ENCODE measurements at regions not wholly inside any gene's neighbourhood (a gene's known extent, or its start where the extent isn't known, plus 50 kb on each side); places are given as distances from the start of the nearest gene placed in this dataset.

DNA sequence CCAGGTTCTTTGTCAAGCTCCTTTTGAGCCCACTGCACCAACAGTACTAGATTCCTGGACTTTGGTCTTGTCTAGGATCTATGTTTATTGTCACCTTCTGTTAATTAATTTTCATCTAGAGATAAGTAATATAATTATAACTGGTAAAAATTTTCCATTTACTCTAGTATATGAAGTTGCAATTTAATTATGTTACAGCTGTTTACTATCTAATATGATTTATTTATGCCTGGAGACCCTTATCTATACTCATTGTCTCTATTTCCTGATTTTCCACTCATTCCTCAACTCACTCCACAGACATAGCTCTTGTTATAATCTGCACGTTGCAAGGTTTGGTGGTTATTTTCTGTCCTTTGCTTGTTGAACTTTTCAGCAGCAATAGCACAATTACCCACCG, 63.2 kb upstream of the PHF14 start:
- no peak overlapping the region for H3K4me3 ChIP-seq (ENCODE audit: control insufficient read depth, low read depth, low read length)
- DNase-seq (ENCODE audit: low read depth) = no peak
- TF ChIP-seq, protein P1, sequence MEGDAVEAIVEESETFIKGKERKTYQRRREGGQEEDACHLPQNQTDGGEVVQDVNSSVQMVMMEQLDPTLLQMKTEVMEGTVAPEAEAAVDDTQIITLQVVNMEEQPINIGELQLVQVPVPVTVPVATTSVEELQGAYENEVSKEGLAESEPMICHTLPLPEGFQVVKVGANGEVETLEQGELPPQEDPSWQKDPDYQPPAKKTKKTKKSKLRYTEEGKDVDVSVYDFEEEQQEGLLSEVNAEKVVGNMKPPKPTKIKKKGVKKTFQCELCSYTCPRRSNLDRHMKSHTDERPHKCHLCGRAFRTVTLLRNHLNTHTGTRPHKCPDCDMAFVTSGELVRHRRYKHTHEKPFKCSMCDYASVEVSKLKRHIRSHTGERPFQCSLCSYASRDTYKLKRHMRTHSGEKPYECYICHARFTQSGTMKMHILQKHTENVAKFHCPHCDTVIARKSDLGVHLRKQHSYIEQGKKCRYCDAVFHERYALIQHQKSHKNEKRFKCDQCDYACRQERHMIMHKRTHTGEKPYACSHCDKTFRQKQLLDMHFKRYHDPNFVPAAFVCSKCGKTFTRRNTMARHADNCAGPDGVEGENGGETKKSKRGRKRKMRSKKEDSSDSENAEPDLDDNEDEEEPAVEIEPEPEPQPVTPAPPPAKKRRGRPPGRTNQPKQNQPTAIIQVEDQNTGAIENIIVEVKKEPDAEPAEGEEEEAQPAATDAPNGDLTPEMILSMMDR (IDR thresholded peaks at IDR 0.05; ENCODE audit: control insufficient read depth, insufficient read depth, low read depth, low read length, missing control alignments) = no peak

DNA sequence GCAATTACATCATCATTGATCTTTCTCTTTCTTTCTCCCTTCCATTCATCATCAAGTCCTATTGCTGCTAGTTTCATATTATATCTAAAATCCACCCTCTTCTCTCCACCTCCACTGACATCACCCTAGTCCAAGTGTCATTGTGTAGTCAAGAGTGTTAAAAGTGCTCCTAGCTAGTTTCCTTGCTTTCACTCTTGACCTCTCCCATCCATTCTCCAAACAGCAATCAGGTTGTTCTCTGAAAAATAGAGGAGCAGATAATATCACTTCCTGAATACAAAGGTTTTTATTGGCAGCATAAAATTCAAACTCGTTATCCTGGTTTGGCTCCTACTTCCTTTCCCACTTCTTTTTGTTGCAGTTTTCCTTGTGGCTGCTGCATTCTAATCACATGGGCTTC, 61.6 kb upstream of the PHF14 start:
- no peak overlapping the region for H3K4me3 ChIP-seq (ENCODE audit: control insufficient read depth, low read depth, low read length)
- TF ChIP-seq, protein P1 (IDR thresholded peaks at IDR 0.05; ENCODE audit: control insufficient read depth, insufficient read depth, low read depth, low read length, missing control alignments) = no peak

DNA sequence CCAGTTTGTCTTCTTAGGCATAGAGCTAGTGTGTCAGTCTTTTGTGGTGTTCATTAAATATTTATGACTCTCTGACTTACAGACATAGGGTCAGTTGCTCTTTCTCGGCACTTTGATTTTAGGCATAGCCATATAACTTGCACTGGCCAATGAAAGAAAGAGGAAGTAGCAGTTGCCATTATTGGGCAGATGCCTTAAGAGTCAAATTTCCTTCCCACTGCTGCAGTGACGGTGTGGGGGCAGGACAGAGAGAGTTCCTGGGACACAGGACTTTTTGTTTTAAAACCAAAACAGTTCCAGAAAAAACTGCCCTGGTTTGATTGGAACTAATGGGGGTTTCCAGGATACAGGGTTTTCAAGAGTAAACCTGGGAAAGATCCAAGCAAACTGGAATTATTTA, 60.2 kb upstream of the PHF14 start:
- no peak overlapping the region for H3K4me3 ChIP-seq (ENCODE audit: control insufficient read depth, low read depth, low read length)
- TF ChIP-seq, protein P1 (IDR thresholded peaks at IDR 0.05; ENCODE audit: control insufficient read depth, insufficient read depth, low read depth, low read length, missing control alignments) = no peak
- no peak for DNase-seq (ENCODE audit: low read depth)

More for the DNA sequence above, 61.6 kb upstream of the PHF14 start:
- no peak for DNase-seq (ENCODE audit: low read depth)

DNA sequence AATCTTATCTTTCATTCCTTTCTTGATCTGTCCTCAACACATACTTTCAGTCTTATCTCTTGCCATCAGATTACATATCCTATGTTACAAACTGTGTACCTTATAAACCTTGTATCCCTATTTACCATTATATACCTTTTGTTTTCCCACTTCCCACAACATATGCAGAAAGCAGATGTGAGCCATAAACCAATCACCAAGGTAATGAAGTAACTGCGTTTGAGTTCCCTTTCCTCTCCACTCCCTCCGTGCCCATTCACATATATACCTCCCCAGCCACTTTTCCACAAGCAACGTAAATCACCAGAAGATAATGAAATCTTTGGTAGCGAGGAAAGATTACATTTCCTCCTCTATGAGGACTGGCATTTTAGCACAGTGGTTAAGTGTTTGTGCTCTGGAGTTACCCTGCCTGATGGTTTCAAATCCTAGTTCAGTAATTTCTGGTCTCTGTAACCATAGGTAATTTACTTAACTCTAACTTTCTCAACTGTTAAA, 55.5 kb upstream of the PHF14 start:
- no peak for DNase-seq (ENCODE audit: low read depth)
- H3K4me3 ChIP-seq (ENCODE audit: control insufficient read depth, low read depth, low read length) = no peak overlapping the region
- TF ChIP-seq, protein P1 (IDR thresholded peaks at IDR 0.05; ENCODE audit: control insufficient read depth, insufficient read depth, low read depth, low read length, missing control alignments) = no peak

DNA sequence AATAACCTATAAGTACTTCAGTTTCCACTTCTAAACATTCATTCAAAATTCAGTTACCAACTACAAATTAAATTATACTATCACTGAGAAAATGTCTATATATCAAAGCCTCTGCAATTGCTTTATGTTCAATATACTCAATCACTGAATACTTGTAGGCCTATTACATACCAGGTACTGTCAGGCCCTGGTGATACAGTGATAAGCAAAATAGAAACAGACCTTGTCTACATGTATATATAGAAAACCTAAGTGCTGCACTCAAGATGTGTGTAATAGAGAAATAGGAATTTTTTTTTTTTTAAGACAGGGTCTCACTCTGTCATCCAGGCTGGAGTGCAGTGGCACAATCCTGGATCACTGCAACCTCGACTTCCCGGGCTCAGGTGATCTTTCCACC, 53.7 kb upstream of the PHF14 start:
- no peak for DNase-seq (ENCODE audit: low read depth)
- H3K4me3 ChIP-seq (ENCODE audit: control insufficient read depth, low read depth, low read length) = no peak overlapping the region
- TF ChIP-seq, protein P1 (IDR thresholded peaks at IDR 0.05; ENCODE audit: control insufficient read depth, insufficient read depth, low read depth, low read length, missing control alignments) = no peak

All from AG09309 (cell line).